ENCODE measurements at regions not wholly inside any gene's neighbourhood (a gene's known extent, or its start where the extent isn't known, plus 50 kb on each side); places are given as distances from the start of the nearest gene placed in this dataset.

DNA sequence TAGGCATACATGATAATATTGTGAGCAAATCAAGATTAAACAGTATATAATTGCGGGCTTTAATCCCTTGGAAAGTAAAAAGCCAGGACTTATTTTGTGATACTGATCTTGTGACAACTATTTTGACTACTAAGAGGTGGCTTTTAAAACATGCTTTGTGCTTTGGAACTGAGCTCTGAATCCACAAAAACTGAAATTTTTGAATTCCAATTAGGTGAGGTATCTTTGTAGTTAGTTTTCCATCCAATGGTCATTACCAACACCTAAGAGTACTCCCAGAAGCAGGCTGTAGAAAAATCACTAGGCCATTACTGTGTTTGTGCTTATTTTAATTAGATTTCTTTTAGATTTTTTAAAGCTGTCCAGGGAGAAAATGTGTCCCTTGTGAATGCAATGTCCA is 559.5 kb upstream of the WWC1 start:
- TF ChIP-seq, protein P1, sequence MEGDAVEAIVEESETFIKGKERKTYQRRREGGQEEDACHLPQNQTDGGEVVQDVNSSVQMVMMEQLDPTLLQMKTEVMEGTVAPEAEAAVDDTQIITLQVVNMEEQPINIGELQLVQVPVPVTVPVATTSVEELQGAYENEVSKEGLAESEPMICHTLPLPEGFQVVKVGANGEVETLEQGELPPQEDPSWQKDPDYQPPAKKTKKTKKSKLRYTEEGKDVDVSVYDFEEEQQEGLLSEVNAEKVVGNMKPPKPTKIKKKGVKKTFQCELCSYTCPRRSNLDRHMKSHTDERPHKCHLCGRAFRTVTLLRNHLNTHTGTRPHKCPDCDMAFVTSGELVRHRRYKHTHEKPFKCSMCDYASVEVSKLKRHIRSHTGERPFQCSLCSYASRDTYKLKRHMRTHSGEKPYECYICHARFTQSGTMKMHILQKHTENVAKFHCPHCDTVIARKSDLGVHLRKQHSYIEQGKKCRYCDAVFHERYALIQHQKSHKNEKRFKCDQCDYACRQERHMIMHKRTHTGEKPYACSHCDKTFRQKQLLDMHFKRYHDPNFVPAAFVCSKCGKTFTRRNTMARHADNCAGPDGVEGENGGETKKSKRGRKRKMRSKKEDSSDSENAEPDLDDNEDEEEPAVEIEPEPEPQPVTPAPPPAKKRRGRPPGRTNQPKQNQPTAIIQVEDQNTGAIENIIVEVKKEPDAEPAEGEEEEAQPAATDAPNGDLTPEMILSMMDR (IDR thresholded peaks at IDR 0.05): no peak
- no peak for TF ChIP-seq ZFX (IDR thresholded peaks at IDR 0.05; ENCODE audit: borderline replicate concordance)
